Inferior parietal cortex (tissue), 1 donor: ENCODE measurements at regions not wholly inside any gene's neighbourhood (a gene's known extent, or its start where the extent isn't known, plus 50 kb on each side); places are given as distances from the start of the nearest gene placed in this dataset.

Source experiments
- DNase-seq: peaks from one replicate; pipeline ENCODE4 v3.0.0-alpha.2; 2016; ENCODE audit errors: extremely low spot score

DNA sequence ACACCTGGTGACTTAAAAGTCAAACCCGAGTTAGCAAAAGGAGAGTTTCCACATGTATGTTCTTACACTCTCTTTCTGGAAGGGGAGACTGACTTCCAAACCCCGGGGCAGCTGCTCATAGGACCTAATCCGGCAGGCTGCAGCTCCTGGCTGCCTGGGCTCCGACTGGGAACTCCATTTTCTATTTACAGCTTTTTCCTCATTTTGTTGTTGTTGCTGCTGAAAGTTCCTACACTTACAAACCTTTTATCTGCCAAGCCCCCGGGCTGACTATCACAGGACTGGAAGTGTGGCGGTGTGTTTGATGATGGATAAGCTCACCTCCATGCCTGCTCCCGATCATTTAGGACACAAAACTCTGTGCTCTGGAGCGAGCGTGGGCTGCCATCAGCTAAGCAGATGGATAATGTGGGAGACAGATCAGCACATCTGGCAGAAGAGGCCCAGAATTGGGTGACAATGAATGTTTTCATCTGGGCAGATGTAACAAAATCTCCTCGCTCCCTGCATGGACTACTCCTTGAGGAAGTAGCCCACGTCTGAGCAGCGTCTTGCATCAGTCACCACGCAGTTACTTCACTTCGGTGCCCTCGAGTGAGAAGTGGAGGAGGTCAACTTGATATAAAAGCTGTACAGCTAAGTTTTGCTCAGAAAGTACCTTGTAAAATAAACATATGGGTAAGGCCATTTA, 114.4 kb upstream of the COPS8 start:
- DNase-seq = no peak

DNA sequence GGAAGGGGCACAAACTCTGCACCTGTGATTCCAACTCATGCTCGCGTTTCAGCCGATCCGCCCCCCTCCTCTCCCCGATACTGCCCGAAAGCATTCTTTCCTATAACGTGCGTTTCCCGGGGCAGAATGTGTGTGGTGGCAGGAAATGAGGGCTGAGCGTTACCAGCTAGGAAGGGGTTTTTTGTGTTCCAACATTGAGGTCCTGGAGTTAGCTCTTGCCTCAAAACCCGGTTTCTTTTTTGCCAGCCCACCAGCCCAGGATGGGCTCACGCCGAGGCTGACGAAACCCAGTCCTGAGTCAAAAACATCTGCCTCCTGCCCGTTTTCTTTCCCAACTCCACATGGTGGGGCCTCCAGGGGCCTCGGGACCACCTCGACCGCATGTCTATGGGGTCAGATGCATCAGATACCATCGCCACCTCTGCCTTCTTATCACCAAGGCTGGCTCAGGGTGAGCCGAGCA, 113.7 kb upstream of the COPS8 start:
- no peak for DNase-seq

- no peak for DNase-seq
Measured at GRCh38 chr2:236972491-236973342, 113.0 kb upstream of the COPS8 start.

- no peak for DNase-seq
Measured at GRCh38 chr2:236973343-236973980, 112.2 kb upstream of the COPS8 start.

DNA sequence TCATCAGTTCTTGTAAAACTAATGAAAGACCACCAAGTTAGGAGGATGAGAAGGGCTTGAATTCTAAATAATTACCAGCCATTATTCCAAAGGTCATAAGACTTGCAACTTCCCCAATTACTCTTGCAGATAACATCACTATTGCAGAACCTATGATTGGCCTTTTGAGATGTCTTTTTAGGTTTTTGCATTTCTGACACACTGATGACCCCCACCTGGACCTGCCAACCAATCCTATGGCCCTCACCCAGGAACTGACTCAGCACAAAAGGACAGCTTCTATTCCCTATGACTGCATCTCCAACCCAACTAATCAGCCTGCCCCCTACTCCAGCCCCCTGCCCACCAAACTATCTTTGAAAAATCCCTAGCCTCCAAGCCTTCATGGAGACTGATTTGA, 111.5 kb upstream of the COPS8 start:
- no peak for DNase-seq

DNA sequence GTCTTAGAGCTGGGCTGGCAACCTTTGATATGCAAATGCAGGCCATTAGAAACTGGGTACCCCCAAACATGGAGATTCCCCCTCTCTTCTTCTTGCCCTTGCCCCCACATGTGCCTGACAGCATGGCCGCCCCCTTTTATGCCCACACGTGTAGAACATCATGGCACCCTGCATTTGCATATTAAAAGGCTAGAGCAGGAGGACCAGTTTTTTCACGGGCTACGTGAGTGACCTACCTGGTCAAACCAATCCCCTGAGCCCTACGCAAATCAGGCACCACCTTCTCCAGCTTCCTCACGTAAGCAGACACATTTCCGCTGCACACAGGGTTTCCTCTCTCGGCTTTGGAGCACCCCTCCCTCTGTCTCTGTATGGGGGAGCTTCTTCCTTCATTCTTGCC, 110.9 kb upstream of the COPS8 start:
- no peak for DNase-seq

DNA sequence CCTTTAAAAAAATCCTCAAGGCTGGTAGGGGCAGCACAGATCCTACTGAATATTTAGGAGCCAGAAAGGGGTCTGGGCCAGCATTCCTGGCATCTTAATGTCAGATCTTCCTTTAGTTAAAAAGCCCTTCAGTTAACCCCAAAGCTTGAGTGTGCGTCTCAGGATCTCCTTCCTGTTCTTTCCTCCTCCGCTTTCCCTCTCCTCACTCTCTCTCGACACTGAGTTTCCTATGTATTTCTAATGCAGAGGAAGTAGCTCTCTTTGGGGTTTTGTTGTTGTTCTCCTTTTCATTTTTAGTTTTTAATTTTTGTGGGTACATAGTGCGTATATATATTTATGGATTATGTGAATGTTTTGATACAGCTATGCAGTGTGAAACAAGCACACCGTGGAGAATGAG, 109.9 kb upstream of the COPS8 start:
- DNase-seq = no peak

DNA sequence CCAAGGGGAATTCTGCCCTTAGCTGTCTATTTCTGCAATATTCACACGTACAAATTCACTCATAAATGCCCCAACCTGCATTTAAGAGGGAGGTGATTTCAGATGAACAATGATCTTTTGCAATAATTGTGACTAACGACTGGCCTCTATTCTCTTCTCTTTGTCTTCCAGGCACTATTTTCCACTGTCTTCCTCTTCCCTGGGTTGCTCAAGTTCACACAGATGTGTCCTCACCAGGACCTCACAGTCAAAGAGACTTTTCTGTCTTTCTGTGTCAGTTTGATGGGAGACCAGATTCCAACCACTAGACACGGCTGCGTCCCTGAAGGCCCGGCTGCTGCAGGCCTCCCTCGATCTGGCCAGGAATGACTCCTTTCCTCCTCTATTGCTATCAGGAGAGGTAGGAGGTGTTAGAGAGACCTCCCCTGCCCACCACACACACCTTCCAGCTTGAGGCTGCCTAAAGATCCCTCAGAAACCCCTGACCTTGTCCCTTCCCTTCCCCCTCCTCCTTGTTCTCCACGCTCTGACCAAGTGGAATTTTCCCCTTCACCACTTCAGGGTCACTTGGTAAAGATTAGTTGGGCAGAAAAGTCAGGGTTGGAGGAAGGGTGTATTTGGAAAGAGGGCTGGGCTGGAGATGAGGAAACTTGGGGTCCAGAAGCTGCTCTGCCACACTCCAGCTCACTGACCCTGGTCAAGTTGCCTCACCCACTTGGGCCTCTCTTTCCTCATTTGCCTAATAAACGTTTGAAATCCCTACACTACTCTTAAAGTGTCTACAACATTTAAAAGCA, 109.2 kb upstream of the COPS8 start:
- no peak for DNase-seq

- no peak for DNase-seq
Measured at GRCh38 chr2:236977063-236977851, 108.4 kb upstream of the COPS8 start.

DNA sequence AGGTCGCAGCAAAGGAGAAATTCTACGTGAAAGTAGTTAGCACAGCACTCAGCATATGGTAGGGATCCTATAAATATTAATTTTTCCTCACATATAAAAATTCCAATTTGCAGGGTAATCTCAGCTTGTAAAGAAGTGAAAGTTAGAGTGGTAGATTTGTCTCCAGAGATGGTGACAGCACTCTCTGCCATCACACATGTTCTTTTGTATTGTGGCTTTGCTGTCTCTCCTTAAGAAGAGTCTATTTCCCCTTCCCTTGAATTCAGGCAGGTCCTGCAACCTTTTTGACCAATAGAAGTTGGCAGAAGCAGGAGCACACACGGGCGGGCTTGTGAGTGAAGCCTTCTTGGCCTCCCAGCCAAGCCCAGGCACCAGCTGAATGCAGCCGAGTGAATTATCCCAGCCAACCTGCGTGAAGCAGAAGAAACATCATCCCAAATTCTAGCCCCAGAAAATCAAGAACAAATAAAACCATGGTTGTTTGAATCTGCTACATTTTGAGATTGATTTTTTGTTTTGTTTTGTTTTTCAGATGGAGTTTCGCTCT, 107.8 kb upstream of the COPS8 start:
- no peak for DNase-seq

DNA sequence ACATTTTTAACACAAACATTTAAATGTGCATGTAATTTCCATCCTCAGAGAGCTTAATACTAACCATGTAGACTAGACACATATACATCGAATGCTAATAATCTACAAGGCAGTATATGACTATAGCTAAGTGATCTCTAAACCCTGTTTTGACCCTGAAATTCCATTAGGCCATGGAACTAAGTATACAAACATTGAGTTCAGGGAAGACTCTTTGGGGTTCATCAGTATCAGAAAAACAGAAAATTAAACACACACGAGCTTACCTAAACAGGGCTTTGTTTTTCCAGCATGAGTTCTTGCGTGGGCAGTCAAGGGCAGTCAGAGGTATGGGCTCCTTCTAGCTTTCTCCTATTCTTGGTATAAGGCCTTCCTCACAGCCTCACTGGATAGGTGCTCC, 106.0 kb upstream of the COPS8 start:
- DNase-seq = no peak

GRCh38 chr2:236980961-236981360, 104.7 kb upstream of the COPS8 start:
- DNase-seq = no peak

GRCh38 chr2:236981701-236982485, 103.8 kb upstream of the COPS8 start:
- DNase-seq = no peak

GRCh38 chr2:236982693-236983455, 102.8 kb upstream of the COPS8 start:
- DNase-seq = no peak

- DNase-seq = no peak
Measured at GRCh38 chr2:236984046-236984445, 101.6 kb upstream of the COPS8 start.

- DNase-seq = no peak
Measured at GRCh38 chr2:236985761-236986339, 99.8 kb upstream of the COPS8 start.

DNA sequence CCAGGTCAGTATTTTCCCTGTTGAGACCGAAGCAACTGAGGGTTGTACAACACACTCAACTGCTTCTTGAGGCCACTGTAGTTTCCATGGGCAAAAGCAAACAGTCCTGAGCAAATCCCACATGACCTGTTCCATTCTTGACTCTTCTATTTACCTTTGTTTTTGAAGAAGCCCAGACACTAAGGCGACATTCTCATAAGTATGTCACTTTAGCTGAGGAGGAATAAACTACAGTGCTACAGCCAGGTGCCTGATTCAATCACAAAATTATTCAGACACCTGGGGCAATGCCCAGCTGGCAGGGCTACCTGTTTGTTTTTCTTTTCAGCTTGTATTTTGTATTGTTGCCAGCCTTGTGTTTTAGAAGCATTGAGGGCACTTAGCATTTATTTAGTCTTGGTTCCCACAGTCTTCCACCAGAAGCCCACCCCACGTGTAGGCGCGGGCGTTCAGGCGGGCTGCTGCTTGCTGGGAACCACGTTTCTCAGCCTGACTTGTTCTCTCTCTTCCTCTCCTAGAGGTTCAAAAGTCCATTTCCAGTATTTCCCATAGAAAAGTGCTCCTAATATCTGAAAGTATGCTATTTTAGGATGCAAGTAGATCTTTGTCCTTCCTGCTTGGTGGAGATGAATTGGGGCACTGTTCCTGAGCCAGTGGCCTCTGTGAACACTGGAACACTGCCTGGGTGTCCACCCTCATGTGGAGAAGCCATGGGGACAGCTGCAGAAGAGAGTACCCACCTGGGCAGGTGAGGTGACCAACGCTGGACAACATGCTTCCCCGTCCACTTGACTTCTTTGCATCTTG, 99.0 kb upstream of the COPS8 start:
- DNase-seq = no peak

GRCh38 chr2:236988216-236988615, 97.5 kb upstream of the COPS8 start:
- no peak for DNase-seq
